ENCODE measurements at regions not wholly inside any gene's neighbourhood (a gene's known extent, or its start where the extent isn't known, plus 50 kb on each side); places are given as distances from the start of the nearest gene placed in this dataset.

- ChIA-PET CTCF (no interaction called here), SMC1A (ENCODE audit: uncharacterized antibody, unreplicated experiment) (no interaction called here), POLR2A (no interaction called here), RAD21 (ENCODE audit: unreplicated experiment) (interaction anchor here (1.4 kb wide), 1 partner anchor 12 kb away, joined by 4 read pairs; no protein-coding TSS in a partner anchor)
- no TSS peak for BruUV-seq (replicated peaks)
- Histone ChIP-seq H2AFZ (ENCODE audit: control insufficient read depth, low read depth, low read length) (no peak overlapping the region), H3K36me3 (ENCODE audit: control insufficient read depth in 2 of 2, insufficient read depth in 2 of 2, low read length in 1 of 2) (no peaks in the 10 kb centered on the region), H3K4me1 (ENCODE audit: control insufficient read depth, insufficient read depth, low read length) (no peaks in the 10 kb centered on the region), H3K9ac (ENCODE audit: control insufficient read depth, insufficient read depth, low read length) (no peak overlapping the region), H3K27ac (ENCODE audit: control insufficient read depth, insufficient read depth) (no peak overlapping the region), H3K27me3 (replicated peaks in 1 of 2; ENCODE audit: control insufficient read depth in 2 of 2, insufficient read depth in 2 of 2, low read length in 1 of 2) (no peaks in the 10 kb centered on the region), H3K9me3 (replicated peaks; ENCODE audit: control insufficient read depth, insufficient read depth, low read length) (no peaks in the 10 kb centered on the region), H3K4me2 (ENCODE audit: control insufficient read depth, insufficient read depth) (no peak overlapping the region), H3K4me3 (no peak overlapping the region), H3K79me2 (ENCODE audit: control insufficient read depth, insufficient read depth, low read length) (no peaks in the 10 kb centered on the region), H4K20me1 (ENCODE audit: control insufficient read depth, insufficient read depth) (no peaks in the 10 kb centered on the region)
- intact Hi-C loops (cut with micrococcal nuclease; ENCODE audit: unreplicated experiment), result no loop called here
- in situ Hi-C loops (cut with MboI), result no loop called here
- FAIRE-seq, result no peak
- DNase-seq (ENCODE audit: low read depth, low spot score), result no peak
- no peak for ATAC-seq
- 54% methylated on average over 1 of the region's 1 CpG for WGBS (ENCODE audit: insufficient coverage, insufficient replicate concordance, low lambda C conversion rate, missing lambda C conversion rate)
- TF ChIP-seq TCF7 (IDR thresholded peaks at IDR 0.05; ENCODE audit: borderline replicate concordance), result no peak
- no peak for TF ChIP-seq WRNIP1 (IDR thresholded peaks at IDR 0.05; ENCODE audit: borderline replicate concordance, low read depth, low read length)
- TF ChIP-seq HCFC1 (IDR thresholded peaks at IDR 0.05; ENCODE audit: low read length), result no peak
- no peak for TF ChIP-seq IRF4 (IDR thresholded peaks at IDR 0.05; ENCODE audit: low read depth, low read length)
- no peak for TF ChIP-seq RAD21 (IDR thresholded peaks at IDR 0.05; ENCODE audit: insufficient read depth, low read depth, low read length)
- TF ChIP-seq, protein P1, sequence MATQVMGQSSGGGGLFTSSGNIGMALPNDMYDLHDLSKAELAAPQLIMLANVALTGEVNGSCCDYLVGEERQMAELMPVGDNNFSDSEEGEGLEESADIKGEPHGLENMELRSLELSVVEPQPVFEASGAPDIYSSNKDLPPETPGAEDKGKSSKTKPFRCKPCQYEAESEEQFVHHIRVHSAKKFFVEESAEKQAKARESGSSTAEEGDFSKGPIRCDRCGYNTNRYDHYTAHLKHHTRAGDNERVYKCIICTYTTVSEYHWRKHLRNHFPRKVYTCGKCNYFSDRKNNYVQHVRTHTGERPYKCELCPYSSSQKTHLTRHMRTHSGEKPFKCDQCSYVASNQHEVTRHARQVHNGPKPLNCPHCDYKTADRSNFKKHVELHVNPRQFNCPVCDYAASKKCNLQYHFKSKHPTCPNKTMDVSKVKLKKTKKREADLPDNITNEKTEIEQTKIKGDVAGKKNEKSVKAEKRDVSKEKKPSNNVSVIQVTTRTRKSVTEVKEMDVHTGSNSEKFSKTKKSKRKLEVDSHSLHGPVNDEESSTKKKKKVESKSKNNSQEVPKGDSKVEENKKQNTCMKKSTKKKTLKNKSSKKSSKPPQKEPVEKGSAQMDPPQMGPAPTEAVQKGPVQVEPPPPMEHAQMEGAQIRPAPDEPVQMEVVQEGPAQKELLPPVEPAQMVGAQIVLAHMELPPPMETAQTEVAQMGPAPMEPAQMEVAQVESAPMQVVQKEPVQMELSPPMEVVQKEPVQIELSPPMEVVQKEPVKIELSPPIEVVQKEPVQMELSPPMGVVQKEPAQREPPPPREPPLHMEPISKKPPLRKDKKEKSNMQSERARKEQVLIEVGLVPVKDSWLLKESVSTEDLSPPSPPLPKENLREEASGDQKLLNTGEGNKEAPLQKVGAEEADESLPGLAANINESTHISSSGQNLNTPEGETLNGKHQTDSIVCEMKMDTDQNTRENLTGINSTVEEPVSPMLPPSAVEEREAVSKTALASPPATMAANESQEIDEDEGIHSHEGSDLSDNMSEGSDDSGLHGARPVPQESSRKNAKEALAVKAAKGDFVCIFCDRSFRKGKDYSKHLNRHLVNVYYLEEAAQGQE (IDR thresholded peaks at IDR 0.05; ENCODE audit: low read depth, low read length), result no peak
- TF ChIP-seq, protein P2, sequence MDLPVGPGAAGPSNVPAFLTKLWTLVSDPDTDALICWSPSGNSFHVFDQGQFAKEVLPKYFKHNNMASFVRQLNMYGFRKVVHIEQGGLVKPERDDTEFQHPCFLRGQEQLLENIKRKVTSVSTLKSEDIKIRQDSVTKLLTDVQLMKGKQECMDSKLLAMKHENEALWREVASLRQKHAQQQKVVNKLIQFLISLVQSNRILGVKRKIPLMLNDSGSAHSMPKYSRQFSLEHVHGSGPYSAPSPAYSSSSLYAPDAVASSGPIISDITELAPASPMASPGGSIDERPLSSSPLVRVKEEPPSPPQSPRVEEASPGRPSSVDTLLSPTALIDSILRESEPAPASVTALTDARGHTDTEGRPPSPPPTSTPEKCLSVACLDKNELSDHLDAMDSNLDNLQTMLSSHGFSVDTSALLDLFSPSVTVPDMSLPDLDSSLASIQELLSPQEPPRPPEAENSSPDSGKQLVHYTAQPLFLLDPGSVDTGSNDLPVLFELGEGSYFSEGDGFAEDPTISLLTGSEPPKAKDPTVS (IDR thresholded peaks at IDR 0.05; ENCODE audit: low read depth, low read length), result no peak
- TF ChIP-seq LARP7 (IDR thresholded peaks at IDR 0.05), result no peak
- no peak for TF ChIP-seq CHD4 (IDR thresholded peaks at IDR 0.05)
- no peak for TF ChIP-seq ZBTB40 (IDR thresholded peaks at IDR 0.05; ENCODE audit: borderline replicate concordance)
- TF ChIP-seq ETV6 (conservative IDR thresholded peaks at IDR 0.05 in 1 of 2, IDR thresholded peaks at IDR 0.05 in 1 of 2; ENCODE audit: borderline replicate concordance in 1 of 2, low read depth in 1 of 2), result no peak
- TF ChIP-seq, protein P3, sequence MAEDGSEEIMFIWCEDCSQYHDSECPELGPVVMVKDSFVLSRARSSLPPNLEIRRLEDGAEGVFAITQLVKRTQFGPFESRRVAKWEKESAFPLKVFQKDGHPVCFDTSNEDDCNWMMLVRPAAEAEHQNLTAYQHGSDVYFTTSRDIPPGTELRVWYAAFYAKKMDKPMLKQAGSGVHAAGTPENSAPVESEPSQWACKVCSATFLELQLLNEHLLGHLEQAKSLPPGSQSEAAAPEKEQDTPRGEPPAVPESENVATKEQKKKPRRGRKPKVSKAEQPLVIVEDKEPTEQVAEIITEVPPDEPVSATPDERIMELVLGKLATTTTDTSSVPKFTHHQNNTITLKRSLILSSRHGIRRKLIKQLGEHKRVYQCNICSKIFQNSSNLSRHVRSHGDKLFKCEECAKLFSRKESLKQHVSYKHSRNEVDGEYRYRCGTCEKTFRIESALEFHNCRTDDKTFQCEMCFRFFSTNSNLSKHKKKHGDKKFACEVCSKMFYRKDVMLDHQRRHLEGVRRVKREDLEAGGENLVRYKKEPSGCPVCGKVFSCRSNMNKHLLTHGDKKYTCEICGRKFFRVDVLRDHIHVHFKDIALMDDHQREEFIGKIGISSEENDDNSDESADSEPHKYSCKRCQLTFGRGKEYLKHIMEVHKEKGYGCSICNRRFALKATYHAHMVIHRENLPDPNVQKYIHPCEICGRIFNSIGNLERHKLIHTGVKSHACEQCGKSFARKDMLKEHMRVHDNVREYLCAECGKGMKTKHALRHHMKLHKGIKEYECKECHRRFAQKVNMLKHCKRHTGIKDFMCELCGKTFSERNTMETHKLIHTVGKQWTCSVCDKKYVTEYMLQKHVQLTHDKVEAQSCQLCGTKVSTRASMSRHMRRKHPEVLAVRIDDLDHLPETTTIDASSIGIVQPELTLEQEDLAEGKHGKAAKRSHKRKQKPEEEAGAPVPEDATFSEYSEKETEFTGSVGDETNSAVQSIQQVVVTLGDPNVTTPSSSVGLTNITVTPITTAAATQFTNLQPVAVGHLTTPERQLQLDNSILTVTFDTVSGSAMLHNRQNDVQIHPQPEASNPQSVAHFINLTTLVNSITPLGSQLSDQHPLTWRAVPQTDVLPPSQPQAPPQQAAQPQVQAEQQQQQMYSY (CRISPR knock-in tag; IDR thresholded peaks at IDR 0.05), result no peak
- TF ChIP-seq DPF2 (IDR thresholded peaks at IDR 0.05), result no peak
Measured at GRCh38 chr1:191876631-191877030, 281.6 kb upstream of the RGS18 start.

Measured in GM12878 (cell line).